ENCODE measurements at regions not wholly inside any gene's neighbourhood (a gene's known extent, or its start where the extent isn't known, plus 50 kb on each side); places are given as distances from the start of the nearest gene placed in this dataset.
A peak's percentile ranks its signal among the peaks of the same experiment; 100 is the strongest.

GRCh38 chr9:115514454-115514853, 396.5 kb upstream of the TNC start:
- no peak for TF ChIP-seq ZFX (IDR thresholded peaks at IDR 0.05; ENCODE audit: borderline replicate concordance)
- TF ChIP-seq CTCF (IDR thresholded peaks at IDR 0.05) = no peak

GRCh38 chr9:115517335-115518075, 399.5 kb upstream of the TNC start:
- H3K27ac ChIP-seq = no peak overlapping the region
- TF ChIP-seq CTCF (IDR thresholded peaks at IDR 0.05) (no peak), ZFX (IDR thresholded peaks at IDR 0.05; ENCODE audit: borderline replicate concordance) (no peak)

More at GRCh38 chr9:115514454-115514853, 396.5 kb upstream of the TNC start:
- no peak overlapping the region for H3K27ac ChIP-seq

GRCh38 chr9:115520646-115521045, 402.7 kb upstream of the TNC start:
- H3K27ac ChIP-seq = no peak overlapping the region
- TF ChIP-seq CTCF (IDR thresholded peaks at IDR 0.05) = no peak
- TF ChIP-seq ZFX (IDR thresholded peaks at IDR 0.05; ENCODE audit: borderline replicate concordance) = no peak

GRCh38 chr9:115522912-115523311, 405.0 kb upstream of the TNC start:
- no peak for TF ChIP-seq ZFX (IDR thresholded peaks at IDR 0.05; ENCODE audit: borderline replicate concordance)
- TF ChIP-seq CTCF (IDR thresholded peaks at IDR 0.05) = no peak
- no peak overlapping the region for H3K27ac ChIP-seq

- TF ChIP-seq CTCF (IDR thresholded peaks at IDR 0.05) = peak; percentile 82
- no peak for TF ChIP-seq ZFX (IDR thresholded peaks at IDR 0.05; ENCODE audit: borderline replicate concordance)
- H3K27ac ChIP-seq = no peak overlapping the region
Observed at GRCh38 chr9:115524453-115525059, 406.6 kb upstream of the TNC start.

GRCh38 chr9:115525111-115526058, 407.4 kb upstream of the TNC start:
- no peak for TF ChIP-seq CTCF (IDR thresholded peaks at IDR 0.05)
- no peak for TF ChIP-seq ZFX (IDR thresholded peaks at IDR 0.05; ENCODE audit: borderline replicate concordance)

More at GRCh38 chr9:115525111-115526058, 407.4 kb upstream of the TNC start:
- no peak overlapping the region for H3K27ac ChIP-seq

All from 22Rv1 (cell line).